GM20000 (cell line): ENCODE measurements at regions not wholly inside any gene's neighbourhood (a gene's known extent, or its start where the extent isn't known, plus 50 kb on each side); places are given as distances from the start of the nearest gene placed in this dataset.

Experiments used
- DNase-seq: peaks from one replicate; pipeline ENCODE4 v3.0.0; 2012; ENCODE audit warnings: low spot score
- TF ChIP-seq, protein P1 (sequence below): IDR thresholded peaks from 2 replicates; pipeline ENCODE4 v1.5.1; 2012; ENCODE audit warnings: mild to moderate bottlenecking, control low read depth; ENCODE audit errors: extremely low read depth, missing control alignments

DNA sequence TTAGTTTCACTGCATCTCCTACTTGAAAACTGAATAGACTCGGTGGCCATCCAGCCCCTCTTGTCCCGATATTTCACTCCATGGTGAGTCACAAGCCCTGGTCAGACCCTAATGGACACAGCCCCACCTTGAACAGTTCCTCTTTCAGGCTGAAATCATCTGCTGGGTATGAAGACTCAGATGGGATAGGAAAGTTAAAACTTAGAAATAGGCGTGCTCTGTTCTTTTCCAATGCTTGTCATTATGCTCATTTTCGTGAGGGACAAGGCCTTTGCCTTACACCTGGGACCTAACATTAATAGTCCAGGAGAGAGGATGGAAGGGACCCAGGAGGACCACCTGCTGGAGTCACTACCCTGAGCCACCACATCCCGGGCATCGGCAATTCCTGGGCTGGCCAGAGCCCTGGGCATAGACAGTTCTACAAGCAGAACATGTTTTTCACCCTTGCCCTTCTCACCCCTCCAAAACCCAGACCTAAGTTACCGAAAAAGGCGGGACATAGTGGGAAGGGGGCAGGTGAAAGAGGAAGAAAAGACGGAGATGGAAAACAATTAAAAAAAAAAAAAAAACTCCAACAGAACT lies 278.3 kb downstream of the SOX9 start:
- no peak for DNase-seq
- TF ChIP-seq, protein P1, sequence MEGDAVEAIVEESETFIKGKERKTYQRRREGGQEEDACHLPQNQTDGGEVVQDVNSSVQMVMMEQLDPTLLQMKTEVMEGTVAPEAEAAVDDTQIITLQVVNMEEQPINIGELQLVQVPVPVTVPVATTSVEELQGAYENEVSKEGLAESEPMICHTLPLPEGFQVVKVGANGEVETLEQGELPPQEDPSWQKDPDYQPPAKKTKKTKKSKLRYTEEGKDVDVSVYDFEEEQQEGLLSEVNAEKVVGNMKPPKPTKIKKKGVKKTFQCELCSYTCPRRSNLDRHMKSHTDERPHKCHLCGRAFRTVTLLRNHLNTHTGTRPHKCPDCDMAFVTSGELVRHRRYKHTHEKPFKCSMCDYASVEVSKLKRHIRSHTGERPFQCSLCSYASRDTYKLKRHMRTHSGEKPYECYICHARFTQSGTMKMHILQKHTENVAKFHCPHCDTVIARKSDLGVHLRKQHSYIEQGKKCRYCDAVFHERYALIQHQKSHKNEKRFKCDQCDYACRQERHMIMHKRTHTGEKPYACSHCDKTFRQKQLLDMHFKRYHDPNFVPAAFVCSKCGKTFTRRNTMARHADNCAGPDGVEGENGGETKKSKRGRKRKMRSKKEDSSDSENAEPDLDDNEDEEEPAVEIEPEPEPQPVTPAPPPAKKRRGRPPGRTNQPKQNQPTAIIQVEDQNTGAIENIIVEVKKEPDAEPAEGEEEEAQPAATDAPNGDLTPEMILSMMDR, result no peak

DNA sequence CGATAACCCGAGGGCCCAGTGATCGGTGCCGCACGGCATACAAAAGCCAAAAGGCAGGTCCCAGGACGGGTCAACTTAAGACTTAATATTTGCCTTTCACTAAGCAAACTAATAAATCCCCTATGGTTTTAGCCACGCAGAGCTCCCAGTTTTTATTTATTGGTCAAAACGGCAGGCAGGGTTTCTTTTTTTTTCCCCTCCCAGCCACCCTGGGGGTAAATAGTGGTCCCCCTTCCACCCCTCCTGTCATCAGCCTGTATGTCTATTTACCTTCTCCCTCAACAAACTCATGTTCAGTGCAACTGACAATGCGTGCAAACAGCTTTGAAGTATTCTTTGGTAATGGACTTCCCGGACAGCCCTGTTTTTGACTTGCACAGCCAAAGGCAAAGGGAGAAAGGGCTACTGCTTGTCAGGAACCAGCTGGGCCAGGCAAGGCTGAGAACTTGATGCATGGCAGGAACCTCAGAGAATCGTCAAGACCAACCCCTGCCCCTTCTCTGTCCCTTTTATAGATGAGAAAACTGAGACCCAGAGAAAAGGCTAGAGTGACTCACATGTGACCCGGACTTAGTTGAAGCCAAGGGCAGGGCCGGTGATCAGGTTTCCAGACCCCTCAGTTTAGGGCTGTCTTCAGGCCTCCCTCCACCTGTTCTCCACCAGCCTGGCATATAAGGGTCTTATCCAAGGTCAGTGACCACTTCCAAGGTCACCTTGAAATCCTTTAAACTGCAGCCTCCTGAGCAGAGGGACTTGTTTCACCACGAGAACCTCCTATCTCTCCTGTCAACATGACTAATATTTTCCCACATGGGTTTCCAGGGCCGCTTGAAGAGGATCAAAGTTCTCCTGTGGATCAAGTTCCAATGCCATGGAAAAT lies 279.0 kb downstream of the SOX9 start:
- no peak for DNase-seq
- TF ChIP-seq, protein P1, result no peak

DNA sequence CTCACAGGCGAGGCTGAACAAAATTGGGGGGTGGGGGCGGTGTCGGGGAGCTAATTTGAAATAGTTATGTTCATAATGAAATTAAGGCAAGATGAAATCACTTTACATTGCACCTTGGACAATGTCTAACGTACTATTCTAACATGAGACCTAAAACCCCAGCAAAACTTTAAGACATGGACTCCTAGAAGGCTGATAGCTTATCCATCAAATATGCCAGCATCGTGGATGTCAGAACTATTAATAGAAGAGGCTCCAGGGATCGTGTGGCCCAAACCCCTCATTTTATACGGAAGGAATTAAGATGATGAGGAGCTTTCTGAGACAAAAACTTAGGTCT lies 279.6 kb downstream of the SOX9 start:
- TF ChIP-seq, protein P1, result no peak
- DNase-seq, result no peak

DNA sequence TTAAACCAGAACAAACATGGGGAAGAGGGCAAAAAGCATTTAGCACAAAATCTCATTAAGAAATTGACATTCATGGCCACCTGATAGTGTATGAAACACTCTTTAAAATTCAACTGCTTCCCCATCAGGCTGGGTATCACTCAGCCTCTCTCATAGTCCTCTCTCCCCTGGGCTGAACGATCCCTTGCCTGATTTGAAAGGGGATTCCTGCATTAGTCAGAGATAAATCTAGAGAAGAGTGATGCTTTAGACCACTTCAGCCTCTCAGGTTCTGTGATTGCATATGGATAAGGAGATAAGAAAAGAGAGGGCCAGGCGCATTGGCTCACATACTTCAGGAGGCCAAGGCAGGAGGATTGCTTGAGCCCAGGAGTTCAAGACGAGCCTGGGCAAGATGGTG lies 280.0 kb downstream of the SOX9 start:
- TF ChIP-seq, protein P1, result no peak

DNA sequence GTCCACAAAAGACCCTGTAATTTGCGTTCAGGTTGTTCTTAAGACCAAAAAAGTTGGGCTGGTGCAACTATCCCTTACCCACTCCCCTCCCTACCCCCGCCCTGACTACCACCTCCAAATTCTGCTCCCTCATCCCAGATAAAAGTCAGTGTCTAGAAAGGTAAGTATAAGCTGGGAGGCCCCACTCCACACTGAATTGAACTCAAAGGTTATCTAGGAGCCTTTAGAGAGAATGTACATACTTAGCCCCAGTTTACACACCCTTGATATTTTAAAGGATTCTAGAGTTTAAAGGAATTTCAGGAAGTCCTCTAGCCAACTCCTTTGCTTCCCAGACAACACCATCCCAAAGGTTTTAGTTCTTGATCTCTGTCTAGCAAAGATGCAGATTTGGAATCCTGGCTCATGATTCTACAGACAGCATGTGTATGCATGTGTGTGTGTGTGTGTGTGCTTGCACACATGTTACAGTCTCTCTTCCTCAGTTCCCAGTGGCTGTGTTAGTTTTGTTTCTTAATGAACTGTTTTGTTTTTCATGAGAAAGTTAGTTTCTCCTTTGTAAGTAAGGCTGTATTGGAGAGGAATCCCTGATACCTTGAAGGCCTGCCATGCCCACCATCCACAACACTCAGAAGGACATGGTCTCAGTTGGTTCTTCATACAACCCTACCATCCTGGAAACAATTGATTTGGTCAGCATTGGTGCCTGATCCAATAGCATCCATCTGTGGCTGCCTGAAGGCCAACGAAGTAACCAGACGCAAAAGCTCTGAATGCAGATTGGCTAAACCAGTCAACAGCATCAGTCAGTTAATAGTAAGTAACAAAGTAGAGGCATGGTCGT lies 281.3 kb downstream of the SOX9 start:
- TF ChIP-seq, protein P1, result no peak
- no peak for DNase-seq

More for the DNA sequence above, 280.0 kb downstream of the SOX9 start:
- no peak for DNase-seq

DNA sequence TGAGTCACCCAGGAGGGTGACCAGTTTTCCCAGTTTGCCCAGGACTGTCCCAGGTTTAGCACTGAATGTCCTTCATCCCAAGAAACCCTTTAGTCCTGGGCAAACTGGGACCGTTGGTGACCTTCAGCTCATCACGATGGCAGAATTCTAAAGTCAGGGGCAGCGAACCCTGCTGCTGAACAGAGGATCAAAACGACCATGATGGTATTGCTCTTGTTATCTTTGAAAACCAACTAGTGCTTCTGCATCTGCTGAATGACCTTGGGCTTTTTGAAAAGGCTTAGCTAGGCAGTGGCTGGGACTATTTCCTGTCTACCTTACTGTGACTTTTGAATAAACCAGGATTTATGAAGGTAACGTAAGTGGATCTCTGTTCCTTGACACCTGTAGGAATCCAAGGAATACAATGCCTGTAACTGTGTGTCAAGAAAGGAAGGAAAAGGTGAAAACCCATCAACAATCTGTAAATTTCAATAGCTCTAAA lies 281.9 kb downstream of the SOX9 start:
- TF ChIP-seq, protein P1, result no peak
- no peak for DNase-seq
